A549 (cell line): ENCODE measurements at regions not wholly inside any gene's neighbourhood (a gene's known extent, or its start where the extent isn't known, plus 50 kb on each side); places are given as distances from the start of the nearest gene placed in this dataset.

Experiments
- ATAC-seq, 2 experiments: fragments of 200-7000 bp in 1 of 2; fragments of >200 bp in 1 of 2; cut with Nextera tagmentation in 1 of 2; cut with Tn5 transposase in 1 of 2; 3 replicates each; pipeline versions ENCODE4 v1.8.0 to v1.9.1; 2018 to 2020; ENCODE audit warnings: mild to moderate bottlenecking in 1 of 2, moderate library complexity in 1 of 2
- CTCF ChIA-PET: fragments of 300-600 bp; sonication (Branson Sonifier 250); formaldehyde crosslinking; extraction: SDS; loops from one replicate; lab custom pipeline; 2021; ENCODE audit warnings: antibody characterized with exemption, inconsistent platforms; lab: Yijun Ruan, JAX
- POLR2A ChIA-PET: fragments of 350-600 bp; formaldehyde crosslinking; extraction: SDS; loops from one replicate; lab custom pipeline; 2021; ENCODE audit warnings: antibody characterized with exemption, inconsistent platforms; lab: Yijun Ruan, JAX
- DNase-seq, 2 experiments: peaks; one replicate each; pipeline versions ENCODE4 v3.0.0 to v3.0.0-alpha.2; 2011 to 2016; ENCODE audit warnings: low read depth in 1 of 2, low spot score in 1 of 2
- FAIRE-seq: peaks from 2 replicates; lab custom pipeline; 2011; peaks lifted over from hg19 to GRCh38; lab: Jason Lieb, UNC
- H3K27ac ChIP-seq, 2 experiments: fragments of >200 bp; sonication (Bioruptor Twin); formaldehyde crosslinking; 3 replicates each; pipeline ENCODE4 v1.5.1; 2016 to 2017
- H3K4me1 ChIP-seq: fragments of >200 bp; sonication (Bioruptor Twin); formaldehyde crosslinking; 3 replicates; pipeline ENCODE4 v1.6.1; 2016
- H3K4me2 ChIP-seq: fragments of >200 bp; sonication (Bioruptor Twin); formaldehyde crosslinking; 3 replicates; pipeline ENCODE4 v1.6.1; 2016
- H3K4me3 ChIP-seq: fragments of >200 bp; sonication (Bioruptor Twin); formaldehyde crosslinking; 3 replicates; pipeline ENCODE4 v1.5.1; 2016
- H3K9me3 ChIP-seq: fragments of >200 bp; sonication (Bioruptor Twin); formaldehyde crosslinking; 3 replicates; pipeline ENCODE4 v1.6.1; 2016
- CBX8 ChIP-seq: fragments of 200-600 bp; sonication (generic); IDR thresholded peaks from 2 replicates; pipeline ENCODE4 v1.6.1; 2016
- CEBPB ChIP-seq, 2 experiments: fragments of >200 bp in 1 of 2; sonication (Bioruptor Twin) in 1 of 2; formaldehyde crosslinking in 1 of 2; IDR thresholded peaks; 2 replicates each; pipeline ENCODE4 v1.6.1; 2012 to 2016
- CHD2 ChIP-seq: fragments of 150-350 bp; IDR thresholded peaks from 2 replicates; pipeline ENCODE4 v1.6.1; 2014; ENCODE audit warnings: low read length; ENCODE audit not compliant: partially characterized antibody
- EHMT2 ChIP-seq: fragments of 200-600 bp; sonication (generic); IDR thresholded peaks from 2 replicates; pipeline ENCODE4 v1.6.1; 2016; ENCODE audit warnings: antibody characterized with exemption, low read depth, mild to moderate bottlenecking, moderate library complexity
- ELK1 ChIP-seq: fragments of 150-350 bp; IDR thresholded peaks from 2 replicates; pipeline ENCODE4 v1.6.1; 2014; ENCODE audit warnings: low read depth, mild to moderate bottlenecking, low read length
- FOSB ChIP-seq: fragments of 250-450 bp; sonication (Bioruptor Pico); IDR thresholded peaks from 2 replicates; pipeline ENCODE4 v1.5.0; 2020; ENCODE audit warnings: mild to moderate bottlenecking, moderate library complexity
- FOSL2 ChIP-seq, 2 experiments: fragments of 450-650 bp in 1 of 2; fragments of >200 bp in 1 of 2; sonication (Bioruptor Twin) in 1 of 2; formaldehyde crosslinking; IDR thresholded peaks; 2 replicates each; pipeline versions ENCODE4 v1.5.0 to v1.6.1; 2016 to 2020; ENCODE audit warnings: mild to moderate bottlenecking in 1 of 2, moderate library complexity in 1 of 2
- HEYL ChIP-seq: fragments of 250-450 bp; sonication (Bioruptor Pico); IDR thresholded peaks from 2 replicates; pipeline ENCODE4 v1.8.0; 2021; ENCODE audit warnings: mild to moderate bottlenecking, moderate library complexity
- HOXB5 ChIP-seq: fragments of 250-450 bp; sonication (Bioruptor Pico); IDR thresholded peaks from 2 replicates; pipeline ENCODE4 v1.5.0; 2020; ENCODE audit warnings: mild to moderate bottlenecking, moderate library complexity
- JUNB ChIP-seq: fragments of >200 bp; sonication (Bioruptor Twin); formaldehyde crosslinking; IDR thresholded peaks from 2 replicates; pipeline ENCODE4 v1.6.1; 2016
- MAFK ChIP-seq: fragments of 450-650 bp; IDR thresholded peaks from 2 replicates; pipeline ENCODE4 v1.6.1; 2014; ENCODE audit not compliant: partially characterized antibody
- MAX ChIP-seq: IDR thresholded peaks from 2 replicates; pipeline ENCODE4 v1.6.1; 2012
- MAZ ChIP-seq: fragments of 150-350 bp; IDR thresholded peaks from 2 replicates; pipeline ENCODE4 v1.6.1; 2014; ENCODE audit warnings: antibody characterized with exemption, low read depth, low read length, borderline replicate concordance
- NFE2L2 ChIP-seq: fragments of 150-350 bp; conservative IDR thresholded peaks from 2 replicates; pipeline ENCODE4 v1.6.1; 2014; ENCODE audit warnings: low read length
- POLR2AphosphoS2 ChIP-seq: conservative IDR thresholded peaks from 2 replicates; pipeline ENCODE4 v1.6.1; 2012; ENCODE audit warnings: low read length, improper control_type of control experiment, inconsistent platforms
- RAD21 ChIP-seq, 2 experiments: fragments of >200 bp in 1 of 2; sonication (Bioruptor Twin) in 1 of 2; formaldehyde crosslinking in 1 of 2; IDR thresholded peaks in 1 of 2; conservative IDR thresholded peaks in 1 of 2; 2 replicates in 1 of 2; 3 replicates in 1 of 2; pipeline ENCODE4 v1.6.1; 2012 to 2018; ENCODE audit warnings: inconsistent platforms in 1 of 2
- RCOR1 ChIP-seq: fragments of 150-350 bp; IDR thresholded peaks from 2 replicates; pipeline ENCODE4 v1.6.1; 2014; ENCODE audit warnings: antibody characterized with exemption, low read length, low read depth
- TFCP2L1 ChIP-seq: fragments of 250-450 bp; sonication (Bioruptor Pico); IDR thresholded peaks from 2 replicates; pipeline ENCODE4 v1.5.0; 2021; ENCODE audit warnings: mild to moderate bottlenecking
- USF2 ChIP-seq: fragments of 450-650 bp; IDR thresholded peaks from 2 replicates; pipeline ENCODE4 v1.6.1; 2014; ENCODE audit warnings: antibody characterized with exemption
- ZC3H11A ChIP-seq: fragments of 450-650 bp; IDR thresholded peaks from 2 replicates; pipeline ENCODE4 v1.6.1; 2014; ENCODE audit warnings: antibody characterized with exemption, mild to moderate bottlenecking
- ZNF302 ChIP-seq: fragments of 250-450 bp; sonication (Bioruptor Pico); IDR thresholded peaks from 2 replicates; pipeline ENCODE4 v1.9.0; 2021; ENCODE audit warnings: inconsistent platforms, mild to moderate bottlenecking, moderate library complexity
- WGBS: methylation state at CpG from one replicate; pipeline ENCODE4 v1.1.6; 2017; ENCODE audit errors: missing lambda C conversion rate; 5-methylcytosine and 5-hydroxymethylcytosine counted together

GRCh38 chr14:58765418-58765831 is 127.7 kb downstream of the DACT1 start:
- no peak overlapping the region for H3K4me3 ChIP-seq
- ATAC-seq (no peak), DNase-seq (no peak), FAIRE-seq (no peak)
- WGBS, result 80% methylated on average over 12 of the region's 12 CpGs
- no peak overlapping the region for H3K4me2 ChIP-seq
- H3K9me3 ChIP-seq, result no peaks in the 10 kb centered on the region
- H3K27ac ChIP-seq, result no peak overlapping the region
- no peaks in the 10 kb centered on the region for H3K4me1 ChIP-seq
- POLR2A ChIA-PET, result no interaction called here
- no peak for TF ChIP-seq POLR2AphosphoS2
- no peak for TF ChIP-seq ZNF302 (CRISPR knock-in tag)
- TF ChIP-seq ELK1, result no peak
- no peak for TF ChIP-seq USF2
- TF ChIP-seq HOXB5 (CRISPR knock-in tag), result no peak
- no peak for TF ChIP-seq TFCP2L1 (CRISPR knock-in tag)
- TF ChIP-seq CEBPB (IDR thresholded peaks at IDR 0.05), result no peak
- TF ChIP-seq MAX, result no peak
- no peak for TF ChIP-seq FOSB (CRISPR knock-in tag)
- TF ChIP-seq FOSL2 (IDR thresholded peaks at IDR 0.05), result no peak
- no peak for TF ChIP-seq FOSL2 (CRISPR knock-in tag; IDR thresholded peaks at IDR 0.05)
- TF ChIP-seq MAFK, result no peak
- no peak for TF ChIP-seq CHD2
- TF ChIP-seq RAD21 (conservative IDR thresholded peaks at IDR 0.05 in 1 of 2, IDR thresholded peaks at IDR 0.05 in 1 of 2), result no peak
- TF ChIP-seq EHMT2, result no peak
- TF ChIP-seq CBX8, result no peak
- no peak for TF ChIP-seq RCOR1
- TF ChIP-seq, all 56 proteins: peak for 0
- CTCF ChIA-PET, result interaction anchor here (1.2 to 1.3 kb wide), 2 partner anchors 15 to 124 kb away, joined by 3 to 4 read pairs; no protein-coding TSS in a partner anchor

DNA sequence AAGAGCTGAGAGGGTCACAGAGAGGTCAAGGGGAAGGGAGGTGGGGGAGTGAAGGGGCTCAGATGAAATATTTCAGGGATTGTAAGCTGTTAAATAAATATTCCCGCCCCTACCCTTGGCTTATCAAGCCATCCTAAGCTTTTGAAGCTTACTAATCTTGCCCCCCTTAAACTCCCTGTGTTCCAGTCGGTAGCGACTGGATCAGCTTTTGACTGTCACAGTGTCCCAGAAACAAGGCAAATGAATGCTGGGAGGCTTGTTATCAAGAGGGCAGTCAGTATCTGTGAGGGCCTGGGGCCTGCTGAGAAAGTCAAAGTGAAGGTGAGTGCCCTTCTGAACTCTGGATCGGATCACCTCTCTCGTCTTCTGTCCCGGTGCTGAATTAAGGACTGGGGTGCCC is 128.1 kb downstream of the DACT1 start:
- POLR2A ChIA-PET, result no interaction called here
- no peak for ATAC-seq
- CTCF ChIA-PET, result interaction anchor here (0.9 to 1.3 kb wide), 3 partner anchors 11 to 125 kb away, joined by 3 to 4 read pairs (median 3); no protein-coding TSS in a partner anchor
- Histone ChIP-seq H3K27ac (no peak overlapping the region), H3K4me3 (no peak overlapping the region), H3K4me1 (no peaks in the 10 kb centered on the region), H3K9me3 (no peaks in the 10 kb centered on the region), H3K4me2 (no peak overlapping the region)
- FAIRE-seq, result no peak
- TF ChIP-seq ELK1 (no peak), FOSB (CRISPR knock-in tag) (no peak), NFE2L2 (no peak), HEYL (CRISPR knock-in tag) (no peak), RCOR1 (no peak), JUNB (no peak)
- no peak for DNase-seq
- 82% methylated on average over 6 of the region's 6 CpGs for WGBS

DNA sequence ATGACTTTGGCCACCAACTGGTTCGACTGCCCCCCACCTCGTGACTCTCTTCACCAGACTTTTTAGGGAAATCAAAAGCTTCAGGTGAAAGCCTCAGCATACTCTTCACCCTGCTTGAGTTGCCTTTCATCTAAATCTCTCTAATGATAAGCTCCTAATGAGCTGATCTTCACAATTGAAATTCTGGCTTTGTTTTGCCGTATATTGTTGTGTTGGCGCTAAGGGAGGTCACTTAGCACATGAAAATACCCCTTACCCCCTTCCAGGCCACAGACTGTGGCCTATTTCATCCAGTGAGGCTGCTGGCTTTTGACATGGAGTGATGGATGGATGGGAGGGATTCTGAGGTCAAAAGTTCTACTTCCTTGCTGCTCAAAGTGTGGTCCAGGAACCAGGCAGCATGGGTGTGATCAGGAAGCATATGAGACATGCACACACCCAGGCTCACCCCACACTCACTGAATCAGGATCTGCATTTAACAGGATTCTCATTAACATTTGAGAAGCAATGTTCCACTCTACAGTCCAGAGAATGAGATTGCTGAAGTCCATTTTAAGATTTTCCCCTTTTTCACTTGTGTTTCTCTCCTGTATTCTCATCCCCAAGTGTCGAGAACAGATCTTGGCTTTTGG is 131.4 kb downstream of the DACT1 start:
- ChIA-PET CTCF (interaction anchor here (0.9 kb wide), 2 partner anchors 14 to 20 kb away, joined by 3 read pairs; no protein-coding TSS in a partner anchor), POLR2A (no interaction called here)
- Histone ChIP-seq H3K4me1 (no peaks in the 10 kb centered on the region), H3K4me3 (no peak overlapping the region), H3K4me2 (no peak overlapping the region), H3K27ac (no peak overlapping the region), H3K9me3 (no peaks in the 10 kb centered on the region)
- DNase-seq (no peak), FAIRE-seq (no peak), ATAC-seq (no peak)
- TF ChIP-seq FOSB (CRISPR knock-in tag) (no peak), MAX (no peak), ELK1 (no peak), ZC3H11A (no peak), TFCP2L1 (CRISPR knock-in tag) (no peak), MAZ (no peak)
- 74% methylated on average over 5 of the region's 5 CpGs for WGBS
